ENCODE measurements at regions not wholly inside any gene's neighbourhood (a gene's known extent, or its start where the extent isn't known, plus 50 kb on each side); places are given as distances from the start of the nearest gene placed in this dataset.

- Histone ChIP-seq H3K4me3 (ENCODE audit: low read depth in 1 of 2, low read length in 2 of 2) (no peak overlapping the region), H3K27ac (ENCODE audit: low read length) (no peak overlapping the region), H3K36me3 (ENCODE audit: insufficient read depth, low read length) (no peaks in the 10 kb centered on the region), H3K79me2 (ENCODE audit: insufficient read depth, low read length) (no peaks in the 10 kb centered on the region), H2AFZ (ENCODE audit: low read depth, low read length) (no peak overlapping the region), H3K9me3 (ENCODE audit: insufficient read depth, low read length, severe bottlenecking) (no peaks in the 10 kb centered on the region), H3K27me3 (ENCODE audit: insufficient read depth, low read length, poor library complexity) (no peaks in the 10 kb centered on the region), H3K4me2 (ENCODE audit: insufficient read depth, low read length) (no peak overlapping the region), H3K4me1 (ENCODE audit: insufficient read depth, low read length) (no peaks in the 10 kb centered on the region), H4K20me1 (ENCODE audit: insufficient read depth, low read length) (no peaks in the 10 kb centered on the region), H3K9ac (ENCODE audit: low read depth, low read length) (no peak overlapping the region)
- DNase-seq: no peak
- TF ChIP-seq EZH2 (IDR thresholded peaks at IDR 0.05; ENCODE audit: borderline replicate concordance, low read depth, low read length, severe bottlenecking) (no peak), CTCF (IDR thresholded peaks at IDR 0.05; ENCODE audit: borderline replicate concordance, extremely low read depth, low read length, poor library complexity, severe bottlenecking) (no peak)
- no peak for ATAC-seq (ENCODE audit: insufficient read depth, low read depth)
Observed at GRCh38 chr6:88377976-88378568, 211.9 kb upstream of the CNR1 start.

- Histone ChIP-seq H3K9me3 (ENCODE audit: insufficient read depth, low read length, severe bottlenecking) (no peaks in the 10 kb centered on the region), H2AFZ (ENCODE audit: low read depth, low read length) (no peak overlapping the region), H3K4me2 (ENCODE audit: insufficient read depth, low read length) (no peak overlapping the region), H4K20me1 (ENCODE audit: insufficient read depth, low read length) (no peaks in the 10 kb centered on the region), H3K27me3 (ENCODE audit: insufficient read depth, low read length, poor library complexity) (no peaks in the 10 kb centered on the region), H3K36me3 (ENCODE audit: insufficient read depth, low read length) (no peaks in the 10 kb centered on the region), H3K4me1 (ENCODE audit: insufficient read depth, low read length) (no peaks in the 10 kb centered on the region), H3K9ac (ENCODE audit: low read depth, low read length) (no peak overlapping the region), H3K79me2 (ENCODE audit: insufficient read depth, low read length) (no peaks in the 10 kb centered on the region), H3K27ac (ENCODE audit: low read length) (no peak overlapping the region), H3K4me3 (ENCODE audit: low read depth in 1 of 2, low read length in 2 of 2) (no peak overlapping the region)
- no peak for DNase-seq
- no peak for ATAC-seq (ENCODE audit: insufficient read depth, low read depth)
- TF ChIP-seq EZH2 (IDR thresholded peaks at IDR 0.05; ENCODE audit: borderline replicate concordance, low read depth, low read length, severe bottlenecking) (no peak), CTCF (IDR thresholded peaks at IDR 0.05; ENCODE audit: borderline replicate concordance, extremely low read depth, low read length, poor library complexity, severe bottlenecking) (no peak)
Observed at GRCh38 chr6:88376768-88377387, 210.7 kb upstream of the CNR1 start.

GRCh38 chr6:88376197-88376596 lies 210.1 kb upstream of the CNR1 start:
- Histone ChIP-seq H3K4me2 (ENCODE audit: insufficient read depth, low read length) (no peak overlapping the region), H2AFZ (ENCODE audit: low read depth, low read length) (no peak overlapping the region), H3K9me3 (ENCODE audit: insufficient read depth, low read length, severe bottlenecking) (no peaks in the 10 kb centered on the region), H3K27ac (ENCODE audit: low read length) (no peak overlapping the region), H3K9ac (ENCODE audit: low read depth, low read length) (no peak overlapping the region), H4K20me1 (ENCODE audit: insufficient read depth, low read length) (no peaks in the 10 kb centered on the region), H3K27me3 (ENCODE audit: insufficient read depth, low read length, poor library complexity) (no peaks in the 10 kb centered on the region), H3K4me1 (ENCODE audit: insufficient read depth, low read length) (no peaks in the 10 kb centered on the region), H3K79me2 (ENCODE audit: insufficient read depth, low read length) (no peaks in the 10 kb centered on the region), H3K4me3 (ENCODE audit: low read depth in 1 of 2, low read length in 2 of 2) (no peak overlapping the region), H3K36me3 (ENCODE audit: insufficient read depth, low read length) (no peaks in the 10 kb centered on the region)
- DNase-seq (no peak), ATAC-seq (ENCODE audit: insufficient read depth, low read depth) (no peak)
- TF ChIP-seq CTCF (IDR thresholded peaks at IDR 0.05; ENCODE audit: borderline replicate concordance, extremely low read depth, low read length, poor library complexity, severe bottlenecking) (no peak), EZH2 (IDR thresholded peaks at IDR 0.05; ENCODE audit: borderline replicate concordance, low read depth, low read length, severe bottlenecking) (no peak)

All from DND-41 (cell line).